ENCODE measurements at regions not wholly inside any gene's neighbourhood (a gene's known extent, or its start where the extent isn't known, plus 50 kb on each side); places are given as distances from the start of the nearest gene placed in this dataset.

GRCh38 chr12:14238221-14238792, 127.2 kb upstream of the ATF7IP start:
- H3K4me1 ChIP-seq (ENCODE audit: insufficient read depth, low read length), result peaks cover 2% of the 10 kb centered on the region
- peak; percentile 61 for TF ChIP-seq CTCF (IDR thresholded peaks at IDR 0.05; ENCODE audit: insufficient read depth, low read depth, low read length)
- TF ChIP-seq EZH2 (IDR thresholded peaks at IDR 0.05; ENCODE audit: insufficient read depth, low read length), result no peak
- DNase-seq (ENCODE audit: low read depth), result no peak
- H2AFZ ChIP-seq (ENCODE audit: low read depth, low read length), result no peak overlapping the region
- no peak for FAIRE-seq
- Mint-ChIP-seq H3K4me1 (ENCODE audit: low read depth, unreplicated experiment) (peaks cover 6% of the 10 kb centered on the region), H3K9me3 (ENCODE audit: unreplicated experiment) (peaks cover 2% of the 10 kb centered on the region), H3K36me3 (ENCODE audit: low read depth, unreplicated experiment) (peaks cover 2% of the 10 kb centered on the region), H3K27me3 (ENCODE audit: low read depth, unreplicated experiment) (no peaks in the 10 kb centered on the region), H3K4me3 (ENCODE audit: unreplicated experiment) (no peak overlapping the region), H3K27ac (ENCODE audit: unreplicated experiment) (no peak overlapping the region)
- no peaks in the 10 kb centered on the region for H3K36me3 ChIP-seq (ENCODE audit: insufficient read depth, low read length)
- no peaks in the 10 kb centered on the region for H4K20me1 ChIP-seq (ENCODE audit: insufficient read depth, low read length)
- H3K27me3 ChIP-seq (ENCODE audit: insufficient read depth, low read length), result no peaks in the 10 kb centered on the region
- H3K27ac ChIP-seq (ENCODE audit: low read depth, low read length), result no peak overlapping the region
- H3K9ac ChIP-seq (ENCODE audit: low read length), result no peak overlapping the region
- H3K4me2 ChIP-seq (ENCODE audit: low read length), result no peak overlapping the region
- no peak overlapping the region for H3K4me3 ChIP-seq (ENCODE audit: insufficient read depth, low read depth, low read length)
- H3K9me3 ChIP-seq (ENCODE audit: insufficient read depth, low read depth, low read length), result no peaks in the 10 kb centered on the region
- no peaks in the 10 kb centered on the region for H3K79me2 ChIP-seq (ENCODE audit: insufficient read depth, low read length)

- TF ChIP-seq CTCF (IDR thresholded peaks at IDR 0.05; ENCODE audit: insufficient read depth, low read depth, low read length), result no peak
- TF ChIP-seq EZH2 (IDR thresholded peaks at IDR 0.05; ENCODE audit: insufficient read depth, low read length), result no peak
- H3K9ac ChIP-seq (ENCODE audit: low read length), result no peak overlapping the region
- Mint-ChIP-seq H3K27ac (ENCODE audit: unreplicated experiment) (peak overlapping the region; percentile 58), H3K27me3 (ENCODE audit: low read depth, unreplicated experiment) (no peaks in the 10 kb centered on the region), H3K4me3 (ENCODE audit: unreplicated experiment) (no peak overlapping the region), H3K9me3 (ENCODE audit: unreplicated experiment) (peaks cover 7% of the 10 kb centered on the region), H3K36me3 (ENCODE audit: low read depth, unreplicated experiment) (peaks cover 2% of the 10 kb centered on the region), H3K4me1 (ENCODE audit: low read depth, unreplicated experiment) (peaks cover 6% of the 10 kb centered on the region)
- DNase-seq (ENCODE audit: low read depth) (peak; percentile 57), FAIRE-seq (no peak)
- H2AFZ ChIP-seq (ENCODE audit: low read depth, low read length), result peak overlapping the region; percentile 28
- no peaks in the 10 kb centered on the region for H3K36me3 ChIP-seq (ENCODE audit: insufficient read depth, low read length)
- H3K4me1 ChIP-seq (ENCODE audit: insufficient read depth, low read length), result peaks cover 2% of the 10 kb centered on the region
- no peak overlapping the region for H3K4me3 ChIP-seq (ENCODE audit: insufficient read depth, low read depth, low read length)
- no peaks in the 10 kb centered on the region for H3K79me2 ChIP-seq (ENCODE audit: insufficient read depth, low read length)
- no peak overlapping the region for H3K27ac ChIP-seq (ENCODE audit: low read depth, low read length)
- no peaks in the 10 kb centered on the region for H3K27me3 ChIP-seq (ENCODE audit: insufficient read depth, low read length)
- no peaks in the 10 kb centered on the region for H3K9me3 ChIP-seq (ENCODE audit: insufficient read depth, low read depth, low read length)
- peak overlapping the region; percentile 32 for H3K4me2 ChIP-seq (ENCODE audit: low read length)
- H4K20me1 ChIP-seq (ENCODE audit: insufficient read depth, low read length), result no peaks in the 10 kb centered on the region
These were observed 126.0 kb upstream of the ATF7IP start for GRCh38 chr12:14239350-14239934.
